BLaER1 treated with 17β-estradiol and CSF1 and Interleukin-3, amounts not matched to agents 10 nM and 100 nM (cell line): ENCODE measurements at regions not wholly inside any gene's neighbourhood (a gene's known extent, or its start where the extent isn't known, plus 50 kb on each side); places are given as distances from the start of the nearest gene placed in this dataset.
A peak's percentile ranks its signal among the peaks of the same experiment; 100 is the strongest.

Experiments used
- H3K27ac ChIP-seq, 11 experiments: shearing (Covaris generic); formaldehyde crosslinking; 2 replicates each; pipeline ENCODE4 v1.8.1; 2022
- H3K27me3 ChIP-seq, 11 experiments: shearing (Covaris generic); formaldehyde crosslinking; 2 replicates each; pipeline ENCODE4 v1.8.1; 2022
- H3K36me3 ChIP-seq, 11 experiments: shearing (Covaris generic); formaldehyde crosslinking; 2 replicates each; pipeline ENCODE4 v1.8.1; 2022
- H3K4me1 ChIP-seq, 10 experiments: shearing (Covaris generic); formaldehyde crosslinking; 2 replicates each; pipeline ENCODE4 v1.8.1; 2022
- H3K4me2 ChIP-seq, 11 experiments: shearing (Covaris generic); formaldehyde crosslinking; 2 replicates each; pipeline ENCODE4 v1.8.1; 2022
- H3K4me3 ChIP-seq, 10 experiments: shearing (Covaris generic); formaldehyde crosslinking; 2 replicates each; pipeline ENCODE4 v1.8.1; 2022
- H3K9ac ChIP-seq, 11 experiments: shearing (Covaris generic); formaldehyde crosslinking; 2 replicates each; pipeline ENCODE4 v1.8.1; 2022
- H3K9me3 ChIP-seq, 11 experiments: shearing (Covaris generic); formaldehyde crosslinking; replicated peaks in 1 of 11; 2 replicates each; pipeline ENCODE4 v1.8.1; 2022
- H4K20me1 ChIP-seq, 11 experiments: shearing (Covaris generic); formaldehyde crosslinking; 2 replicates each; pipeline ENCODE4 v1.8.1; 2022
- Cebpa-rat ChIP-seq, 11 experiments: shearing (Covaris generic); IDR thresholded peaks; 2 replicates each; pipeline ENCODE4 v1.8.1; 2022

DNA sequence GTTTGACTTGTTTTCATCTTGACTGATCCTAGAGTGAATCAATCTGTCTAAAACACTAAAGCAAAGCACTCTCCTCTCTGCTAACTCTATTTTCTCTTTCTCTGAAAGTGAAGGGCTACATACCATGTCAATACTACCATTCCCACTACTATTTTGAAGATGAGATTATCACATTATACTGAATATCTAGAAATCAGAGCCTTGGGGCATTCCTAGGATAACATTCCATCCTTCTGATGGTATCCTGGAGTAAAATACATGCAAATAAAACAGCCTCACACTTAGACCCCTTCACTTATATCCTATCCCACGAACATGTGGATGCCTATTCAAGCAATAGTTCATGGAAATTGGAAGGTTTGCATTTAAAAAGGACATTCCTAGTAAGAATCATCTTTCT lies 309.3 kb upstream of the ACTBL2 start:
- no peak overlapping the region for H3K4me2 ChIP-seq
- no peaks in the 10 kb centered on the region for H3K27me3 ChIP-seq
- no peaks in the 10 kb centered on the region for H3K36me3 ChIP-seq
- H3K4me1 ChIP-seq, result no peaks in the 10 kb centered on the region
- no peaks in the 10 kb centered on the region for H4K20me1 ChIP-seq
- no peak overlapping the region for H3K9ac ChIP-seq
- no peak for TF ChIP-seq Cebpa-rat (IDR thresholded peaks at IDR 0.05)
- H3K27ac ChIP-seq, result no peak overlapping the region
- no peak overlapping the region for H3K4me3 ChIP-seq
- H3K9me3 ChIP-seq, result no peaks in the 10 kb centered on the region

DNA sequence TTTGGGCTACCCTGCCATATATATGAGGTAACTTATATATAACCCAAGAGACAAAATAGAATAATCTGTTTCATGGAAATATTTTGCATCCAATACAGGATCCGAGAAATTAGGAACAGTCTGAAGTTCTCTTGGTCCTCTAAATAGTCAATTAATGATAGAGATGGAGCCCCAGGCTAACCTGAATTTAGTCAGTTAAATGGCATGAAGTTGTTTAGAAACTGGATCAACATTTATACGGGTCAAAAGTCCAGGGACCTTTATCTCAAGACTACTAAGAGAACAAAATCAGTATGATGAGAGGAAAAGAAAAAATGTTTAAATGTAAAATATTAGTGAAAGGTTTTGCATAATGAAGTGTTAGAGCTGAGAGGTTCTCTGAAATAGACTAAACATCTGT lies 303.3 kb upstream of the ACTBL2 start:
- TF ChIP-seq Cebpa-rat (IDR thresholded peaks at IDR 0.05), result no peak
- Histone ChIP-seq H3K9ac (no peak overlapping the region), H3K4me1 (no peaks in the 10 kb centered on the region), H3K9me3 (no peaks in the 10 kb centered on the region), H3K4me3 (no peak overlapping the region), H3K4me2 (no peak overlapping the region), H3K36me3 (no peaks in the 10 kb centered on the region), H4K20me1 (no peaks in the 10 kb centered on the region), H3K27me3 (no peaks in the 10 kb centered on the region), H3K27ac (no peak overlapping the region)

DNA sequence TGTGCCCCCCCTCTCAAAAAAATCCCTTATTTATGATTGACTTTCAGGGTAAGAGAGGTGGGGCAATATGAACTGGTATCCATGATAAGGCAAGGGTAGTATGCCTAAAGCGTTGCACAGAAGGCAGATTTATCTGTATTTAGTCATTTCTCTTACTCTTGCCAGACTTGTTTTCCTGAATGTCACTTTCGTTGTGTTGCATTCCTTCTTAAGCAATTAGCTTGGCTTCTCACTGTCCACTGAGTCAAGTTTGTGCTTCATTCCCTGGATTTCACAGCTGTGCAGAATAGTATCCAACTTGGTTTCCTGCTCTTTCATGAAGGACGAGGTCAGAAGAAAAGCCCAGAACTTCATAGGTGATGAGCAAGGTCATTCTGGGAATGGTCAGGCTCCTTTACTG lies 301.5 kb upstream of the ACTBL2 start:
- H3K4me3 ChIP-seq, result no peak overlapping the region
- H3K4me1 ChIP-seq, result 0 out of 20 replicates have a peak, but pooled peaks cover 0 to 6% (median 0%) of the 10 kb centered on the region in 10 experiments
- no peaks in the 10 kb centered on the region for H4K20me1 ChIP-seq
- TF ChIP-seq Cebpa-rat (IDR thresholded peaks at IDR 0.05), result no peak
- H3K9me3 ChIP-seq, result no peaks in the 10 kb centered on the region
- no peak overlapping the region for H3K4me2 ChIP-seq
- no peak overlapping the region for H3K9ac ChIP-seq
- H3K36me3 ChIP-seq, result no peaks in the 10 kb centered on the region
- H3K27ac ChIP-seq, result no peak overlapping the region
- no peaks in the 10 kb centered on the region for H3K27me3 ChIP-seq

DNA sequence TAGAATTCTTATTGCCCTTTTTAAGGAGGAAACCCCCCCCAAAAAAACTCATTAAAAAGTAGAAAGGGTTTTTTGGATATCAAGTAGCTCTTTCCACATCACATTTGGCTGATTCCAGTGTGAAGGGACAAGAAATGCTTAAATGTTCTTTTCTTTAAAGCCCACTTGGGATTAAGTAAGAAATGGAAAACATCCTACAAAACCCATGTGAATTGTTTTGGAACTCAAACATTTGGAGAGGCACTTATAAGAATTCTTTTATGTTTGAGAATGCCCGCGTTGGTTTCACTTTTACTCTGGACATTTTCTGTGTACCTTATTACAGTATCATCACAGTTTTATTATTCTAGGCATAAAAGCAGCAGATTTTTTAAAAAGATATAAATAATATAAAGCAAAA lies 301.1 kb upstream of the ACTBL2 start:
- no peak overlapping the region for H3K4me3 ChIP-seq

DNA sequence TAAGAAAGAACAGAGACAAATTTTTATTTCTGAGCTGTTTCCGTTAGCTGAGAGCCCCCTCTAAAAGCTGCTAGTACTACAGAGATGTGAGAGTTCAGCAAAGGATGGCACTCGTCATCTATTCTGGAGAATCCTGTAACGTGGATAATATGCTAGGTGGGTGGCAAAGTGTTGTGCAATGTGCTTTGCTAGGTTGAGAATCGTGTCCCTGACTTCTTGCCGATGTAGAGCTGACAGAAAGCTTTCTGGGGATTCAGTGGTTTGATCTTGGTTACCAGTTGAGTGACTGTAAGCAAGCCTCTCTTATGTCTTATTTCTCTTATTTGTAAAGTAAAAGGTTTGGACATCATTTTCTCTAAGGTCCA lies 298.3 kb upstream of the ACTBL2 start:
- no peaks in the 10 kb centered on the region for H3K9me3 ChIP-seq
- no peaks in the 10 kb centered on the region for H3K36me3 ChIP-seq
- no peak overlapping the region for H3K4me2 ChIP-seq
- no peak overlapping the region for H3K9ac ChIP-seq
- 0 out of 20 replicates have a peak, but pooled peaks cover 0 to 6% (median 0%) of the 10 kb centered on the region in 10 experiments for H3K4me1 ChIP-seq
- 0 out of 22 replicates have a peak, but pooled peaks of 1 of the 11 experiments have one; percentile 29 for TF ChIP-seq Cebpa-rat (IDR thresholded peaks at IDR 0.05)
- H3K4me3 ChIP-seq, result no peak overlapping the region
- H3K27me3 ChIP-seq, result no peaks in the 10 kb centered on the region
- H3K27ac ChIP-seq, result no peak overlapping the region
- H4K20me1 ChIP-seq, result no peaks in the 10 kb centered on the region

More for the DNA sequence above, 301.1 kb upstream of the ACTBL2 start:
- Histone ChIP-seq H4K20me1 (no peaks in the 10 kb centered on the region), H3K4me2 (no peak overlapping the region), H3K27ac (no peak overlapping the region), H3K36me3 (no peaks in the 10 kb centered on the region), H3K9me3 (no peaks in the 10 kb centered on the region), H3K27me3 (no peaks in the 10 kb centered on the region), H3K4me1 (0 out of 20 replicates have a peak, but pooled peaks cover 0 to 6% (median 0%) of the 10 kb centered on the region in 10 experiments), H3K9ac (no peak overlapping the region)
- no peak for TF ChIP-seq Cebpa-rat (IDR thresholded peaks at IDR 0.05)

DNA sequence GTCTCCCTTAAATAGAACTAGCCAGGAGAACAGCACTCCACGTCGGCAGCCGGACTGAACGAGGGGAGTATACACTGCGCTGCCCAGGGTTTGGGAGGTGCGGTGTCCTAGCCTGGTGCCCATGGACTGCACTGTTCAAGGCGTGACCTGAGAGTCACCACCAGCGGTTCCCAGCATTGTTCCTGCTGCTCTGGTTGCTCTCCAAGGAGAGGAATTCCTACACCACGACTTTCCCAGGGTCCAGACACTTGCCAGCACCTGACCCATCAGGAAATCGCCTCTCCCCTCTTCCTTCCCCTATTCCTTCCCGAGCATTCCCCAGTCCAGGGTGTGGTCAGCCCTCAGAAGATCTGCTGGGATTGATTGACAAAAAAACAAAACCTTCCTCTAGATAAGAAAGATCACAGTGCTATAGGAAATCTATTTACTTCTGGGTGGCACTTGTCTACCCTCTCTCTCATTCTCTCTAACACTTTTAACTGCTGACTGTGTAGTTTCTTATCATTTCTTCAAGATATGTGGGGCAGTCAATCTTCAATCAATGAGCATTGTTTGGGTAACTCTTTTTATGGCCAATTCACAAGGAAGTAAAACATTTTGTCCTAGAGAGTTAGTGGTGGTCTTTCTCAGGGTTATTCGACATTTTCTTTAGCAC lies 297.8 kb upstream of the ACTBL2 start:
- Histone ChIP-seq H3K27me3 (no peaks in the 10 kb centered on the region), H3K36me3 (no peaks in the 10 kb centered on the region), H3K9ac (peak overlapping the region in 1 of 11 experiments; percentile 51; a peak in 1 of 22 replicates), H3K27ac (no peak overlapping the region), H3K4me1 (0 out of 20 replicates have a peak, but pooled peaks cover 0 to 6% (median 0%) of the 10 kb centered on the region in 10 experiments), H3K9me3 (no peaks in the 10 kb centered on the region), H3K4me3 (no peak overlapping the region), H4K20me1 (no peaks in the 10 kb centered on the region), H3K4me2 (no peak overlapping the region)
- TF ChIP-seq Cebpa-rat (IDR thresholded peaks at IDR 0.05), result no peak

DNA sequence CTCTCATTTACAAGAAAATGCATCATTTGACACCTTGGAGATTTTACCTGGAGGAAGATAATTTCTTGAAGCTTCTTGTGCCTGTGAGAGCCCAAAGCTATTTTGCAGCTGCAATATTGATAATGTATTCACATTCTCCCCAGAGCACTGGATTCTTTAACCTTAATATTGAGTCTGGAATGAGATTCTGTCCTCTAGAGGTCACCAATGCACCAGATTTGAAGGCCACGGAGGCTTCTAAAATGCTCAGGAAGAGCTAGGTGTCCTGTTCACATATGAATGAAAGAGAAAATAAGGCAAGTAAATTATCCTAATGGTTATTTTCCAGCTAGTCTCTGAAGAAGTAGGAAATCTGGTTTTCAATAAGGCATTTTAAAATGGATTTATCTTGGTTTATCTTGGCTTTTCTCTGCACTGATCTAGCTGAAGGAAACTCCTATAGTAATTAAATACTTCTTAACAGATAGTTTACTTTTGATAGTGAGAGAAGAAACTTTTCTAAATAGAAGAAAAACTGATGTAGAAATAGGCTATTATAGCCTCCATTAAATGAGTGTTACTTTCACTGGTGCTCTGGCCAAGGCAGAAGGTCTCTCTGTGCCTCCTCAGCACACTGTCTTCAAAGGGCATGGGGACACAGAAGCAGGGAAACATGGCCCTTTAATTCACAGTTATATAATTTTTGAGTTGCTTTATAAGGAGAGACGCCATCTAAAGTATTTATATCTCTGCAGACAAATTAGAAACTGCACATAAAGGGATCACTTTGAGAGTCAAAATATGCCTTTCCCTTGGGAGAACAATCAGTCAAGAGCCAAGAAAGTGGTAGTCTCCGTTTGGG lies 297.0 kb upstream of the ACTBL2 start:
- Histone ChIP-seq H4K20me1 (no peaks in the 10 kb centered on the region), H3K9me3 (no peaks in the 10 kb centered on the region), H3K4me2 (no peak overlapping the region), H3K27me3 (no peaks in the 10 kb centered on the region), H3K36me3 (no peaks in the 10 kb centered on the region), H3K9ac (no peak overlapping the region), H3K27ac (no peak overlapping the region), H3K4me3 (no peak overlapping the region), H3K4me1 (0 out of 20 replicates have a peak, but pooled peaks cover 0 to 6% (median 0%) of the 10 kb centered on the region in 10 experiments)
- no peak for TF ChIP-seq Cebpa-rat (IDR thresholded peaks at IDR 0.05)

DNA sequence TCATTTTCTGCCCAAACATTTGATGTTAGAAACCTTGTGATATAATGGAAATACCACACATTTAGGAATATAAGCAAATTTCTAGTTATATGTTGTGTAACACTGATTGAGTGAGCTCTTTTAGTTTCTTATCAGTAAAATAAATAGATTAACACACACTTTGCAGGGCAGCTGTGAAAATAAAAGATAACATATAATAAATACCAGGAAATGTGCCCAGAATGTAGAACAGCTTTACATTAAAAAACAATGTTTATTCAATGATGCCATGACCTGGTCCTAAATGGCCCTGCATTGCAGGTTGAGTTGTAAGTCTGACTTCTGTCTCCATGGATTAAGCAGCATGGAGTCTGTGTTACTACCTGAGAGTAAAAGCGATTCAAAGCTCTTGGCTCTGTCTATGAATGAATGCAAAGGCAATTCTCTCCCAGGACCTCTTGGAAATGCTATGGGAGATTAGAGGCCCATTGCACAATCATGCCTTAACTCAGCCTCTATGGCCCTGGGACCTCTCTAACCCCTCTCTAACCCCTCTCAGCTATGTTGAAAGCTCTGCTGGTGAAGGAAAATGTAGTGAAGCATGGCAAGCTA lies 296.0 kb upstream of the ACTBL2 start:
- Histone ChIP-seq H3K4me3 (no peak overlapping the region), H3K4me2 (no peak overlapping the region), H3K27me3 (no peaks in the 10 kb centered on the region), H3K27ac (no peak overlapping the region), H3K36me3 (no peaks in the 10 kb centered on the region), H3K9ac (no peak overlapping the region), H4K20me1 (no peaks in the 10 kb centered on the region), H3K9me3 (no peaks in the 10 kb centered on the region), H3K4me1 (0 out of 20 replicates have a peak, but pooled peaks cover 0 to 6% (median 0%) of the 10 kb centered on the region in 10 experiments)
- no peak; a peak in 1 of 22 replicates for TF ChIP-seq Cebpa-rat (IDR thresholded peaks at IDR 0.05)

DNA sequence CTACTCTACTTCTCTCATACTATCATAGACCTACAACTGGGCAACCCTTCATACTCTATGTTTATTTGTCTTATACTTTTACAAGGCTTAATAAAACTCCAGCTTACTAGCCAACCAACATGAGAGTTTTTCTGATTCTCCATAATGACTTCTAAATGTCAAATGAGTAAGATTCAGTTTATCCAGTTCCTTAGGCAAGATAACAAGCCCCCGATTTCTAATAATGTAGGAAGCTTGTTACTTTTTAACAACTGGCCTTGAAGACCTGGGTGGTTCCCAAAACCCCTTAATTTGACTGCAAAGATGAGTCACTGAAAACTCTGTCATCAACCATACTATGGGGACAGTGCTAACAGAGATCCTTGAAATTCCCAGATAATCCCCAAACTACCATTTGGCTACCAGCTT lies 294.6 kb upstream of the ACTBL2 start:
- TF ChIP-seq Cebpa-rat (IDR thresholded peaks at IDR 0.05), result no peak
- Histone ChIP-seq H3K4me1 (0 out of 20 replicates have a peak, but pooled peaks cover 0 to 6% (median 0%) of the 10 kb centered on the region in 10 experiments), H3K9ac (no peak overlapping the region), H3K36me3 (no peaks in the 10 kb centered on the region), H3K27me3 (no peaks in the 10 kb centered on the region), H3K9me3 (no peaks in the 10 kb centered on the region), H3K4me3 (no peak overlapping the region), H3K27ac (no peak overlapping the region), H4K20me1 (no peaks in the 10 kb centered on the region), H3K4me2 (no peak overlapping the region)
